GM18505 (cell line): ENCODE measurements at regions not wholly inside any gene's neighbourhood (a gene's known extent, or its start where the extent isn't known, plus 50 kb on each side); places are given as distances from the start of the nearest gene placed in this dataset.

Experiments used
- ATAC-seq: cut with Tn5 transposase; IDR thresholded peaks from one replicate; pipeline ENCODE4 v1.9.1; 2021; ENCODE audit not compliant: unreplicated experiment
- POLR2A ChIP-seq: IDR thresholded peaks from 4 replicates; pipeline ENCODE4 v1.6.1; 2011; ENCODE audit warnings: borderline replicate concordance; ENCODE audit not compliant: insufficient read depth, insufficient read length; ENCODE audit errors: extremely low read depth

DNA sequence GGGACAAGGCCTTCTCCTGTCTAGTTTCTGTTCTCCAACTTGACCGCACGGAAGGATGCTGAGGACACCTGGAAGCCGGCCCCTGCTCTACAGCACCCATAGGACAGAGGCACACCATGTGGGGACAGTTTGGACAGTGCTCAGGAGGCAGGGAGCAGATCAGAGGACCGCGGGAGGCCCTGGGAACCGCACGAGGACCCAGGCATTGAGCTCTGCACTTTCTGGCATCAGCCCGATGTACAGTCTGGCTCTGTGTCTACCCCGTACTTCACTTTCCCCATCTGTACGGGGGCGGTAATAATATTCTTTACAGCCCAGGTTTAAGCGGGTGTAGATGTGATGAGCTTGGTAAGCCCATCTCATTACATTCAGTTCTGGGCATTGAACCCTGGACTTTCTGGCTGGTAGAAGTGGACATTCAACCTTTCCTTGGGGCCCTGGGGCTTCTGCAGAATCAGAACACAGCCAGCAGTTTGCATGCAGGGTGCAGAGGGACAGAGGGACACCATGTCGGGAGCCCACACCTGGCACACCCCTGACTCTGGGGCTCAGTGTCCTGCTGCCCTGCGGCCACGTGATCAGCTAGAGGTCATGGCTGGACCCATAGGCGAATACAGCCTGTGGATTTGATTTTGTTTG, 258.7 kb downstream of the SEC14L1 start:
- no peak for ATAC-seq
- no peak for TF ChIP-seq POLR2A

GRCh38 chr17:77400445-77400870, 259.7 kb downstream of the SEC14L1 start:
- ATAC-seq: no peak
- no peak for TF ChIP-seq POLR2A

DNA sequence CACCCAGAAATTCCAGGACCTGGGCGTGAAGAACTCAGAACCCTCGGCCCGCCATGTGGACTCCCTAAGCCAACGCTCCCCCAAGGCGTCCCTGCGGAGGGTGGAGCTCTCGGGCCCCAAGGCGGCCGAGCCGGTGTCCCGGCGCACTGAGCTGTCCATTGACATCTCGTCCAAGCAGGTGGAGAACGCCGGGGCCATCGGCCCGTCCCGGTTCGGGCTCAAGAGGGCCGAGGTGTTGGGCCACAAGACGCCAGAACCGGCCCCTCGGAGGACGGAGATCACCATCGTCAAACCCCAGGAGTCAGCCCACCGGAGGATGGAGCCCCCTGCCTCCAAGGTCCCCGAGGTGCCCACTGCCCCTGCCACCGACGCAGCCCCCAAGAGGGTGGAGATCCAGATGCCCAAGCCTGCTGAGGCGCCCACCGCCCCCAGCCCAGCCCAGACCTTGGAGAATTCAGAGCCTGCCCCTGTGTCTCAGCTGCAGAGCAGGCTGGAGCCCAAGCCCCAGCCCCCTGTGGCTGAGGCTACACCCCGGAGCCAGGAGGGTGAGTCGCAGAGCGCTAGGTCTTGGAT, 261.5 kb downstream of the SEC14L1 start:
- no peak for TF ChIP-seq POLR2A
- no peak for ATAC-seq

DNA sequence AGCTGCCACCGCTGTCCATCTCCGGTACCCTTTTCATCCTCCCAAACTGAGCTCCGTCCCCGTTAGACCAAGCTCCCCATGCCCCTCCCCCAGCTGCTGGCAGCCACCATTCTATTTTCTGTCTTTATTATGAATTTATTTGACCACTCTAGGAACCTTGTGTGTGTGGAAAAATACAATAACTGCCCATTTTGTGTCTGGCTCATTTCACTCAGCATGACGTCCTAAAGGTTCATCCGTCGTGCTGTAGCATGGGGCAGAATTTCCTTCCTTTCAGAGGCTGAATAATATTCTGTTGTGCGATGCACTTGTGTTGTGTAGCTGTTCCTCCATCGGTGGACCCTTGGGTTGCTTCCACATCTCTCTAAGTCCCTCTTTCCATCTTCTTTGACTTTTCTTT, 263.1 kb downstream of the SEC14L1 start:
- TF ChIP-seq POLR2A: no peak
- no peak for ATAC-seq

DNA sequence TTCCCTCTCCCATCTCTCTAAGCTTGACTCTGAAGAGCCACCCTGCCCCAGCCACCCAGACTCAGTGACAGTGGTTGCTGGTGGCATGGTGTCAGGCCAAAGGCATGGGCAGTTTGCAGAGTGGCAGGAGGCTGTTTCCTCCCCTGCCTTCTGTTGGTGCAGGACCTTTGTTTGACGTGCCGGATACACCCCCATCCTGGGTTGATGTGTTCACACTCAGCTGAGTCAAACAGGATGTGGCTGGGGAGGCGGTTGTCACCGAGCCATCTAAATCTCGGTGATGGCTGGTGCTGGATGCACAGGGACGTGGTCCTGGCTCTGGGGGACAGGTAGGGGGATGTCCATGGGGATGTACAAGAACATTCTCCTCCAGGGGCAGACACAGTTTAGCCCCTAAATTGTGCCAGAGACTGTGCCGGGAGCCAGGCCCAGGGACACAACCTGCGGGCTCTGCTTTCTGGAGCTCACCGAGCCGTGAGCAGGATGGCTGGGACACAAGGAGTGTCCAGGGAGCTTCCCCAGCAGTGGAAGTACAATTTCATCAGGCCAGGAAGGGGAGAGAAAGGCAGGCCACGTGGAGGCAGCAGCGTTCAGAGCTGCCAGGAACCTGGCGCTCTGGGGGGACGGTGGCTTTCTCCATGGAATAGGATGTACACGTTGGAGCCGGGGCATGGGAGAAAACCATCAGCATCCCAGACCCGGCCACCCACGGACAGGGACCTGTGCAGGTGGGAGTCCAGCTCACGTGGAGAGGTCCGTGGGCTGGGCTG, 264.2 kb downstream of the SEC14L1 start:
- ATAC-seq: peak; percentile 46
- TF ChIP-seq POLR2A: peak; percentile 67

DNA sequence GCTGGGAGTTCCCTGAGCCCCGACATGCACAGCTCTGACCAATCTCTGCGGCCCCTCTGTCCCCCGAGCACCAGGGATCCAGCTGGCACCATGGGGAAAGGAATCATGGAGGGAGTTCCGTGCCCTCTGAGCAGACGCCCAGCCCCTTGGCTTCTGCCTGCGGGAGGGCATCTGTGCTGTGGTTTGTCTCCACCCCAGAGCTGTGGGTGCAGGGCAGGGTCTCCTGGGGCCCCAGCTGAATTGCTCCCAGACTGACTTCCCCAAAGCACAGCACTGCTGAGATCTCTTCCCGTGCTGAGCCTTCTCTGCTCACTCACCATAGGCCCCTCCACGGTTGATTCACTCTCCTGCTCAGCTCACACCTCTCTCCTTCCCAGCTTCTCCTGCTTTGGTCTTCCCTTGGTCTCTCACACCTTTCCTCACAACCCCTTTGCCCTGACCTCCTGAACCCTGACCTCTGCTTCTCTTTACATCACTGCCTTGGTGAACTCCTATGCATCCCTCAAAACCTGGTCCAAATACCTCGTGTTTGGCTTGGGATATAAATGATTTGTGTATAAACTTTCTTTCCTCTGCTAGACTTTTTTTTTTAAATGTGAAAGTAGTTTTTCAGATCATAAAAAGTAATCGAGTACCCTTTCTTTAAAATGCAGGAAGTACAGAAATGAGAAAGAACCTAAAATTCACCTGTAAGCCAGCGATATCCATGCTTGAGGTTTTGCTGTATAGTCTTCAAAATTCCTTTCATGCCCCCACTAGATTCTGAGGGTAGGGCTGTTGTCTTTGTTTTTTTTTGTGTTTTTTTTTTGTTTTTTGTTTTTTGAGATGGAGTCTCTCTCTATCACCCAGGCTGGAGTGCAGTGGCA, 265.3 kb downstream of the SEC14L1 start:
- peak; percentile 10 for TF ChIP-seq POLR2A
- no peak for ATAC-seq

DNA sequence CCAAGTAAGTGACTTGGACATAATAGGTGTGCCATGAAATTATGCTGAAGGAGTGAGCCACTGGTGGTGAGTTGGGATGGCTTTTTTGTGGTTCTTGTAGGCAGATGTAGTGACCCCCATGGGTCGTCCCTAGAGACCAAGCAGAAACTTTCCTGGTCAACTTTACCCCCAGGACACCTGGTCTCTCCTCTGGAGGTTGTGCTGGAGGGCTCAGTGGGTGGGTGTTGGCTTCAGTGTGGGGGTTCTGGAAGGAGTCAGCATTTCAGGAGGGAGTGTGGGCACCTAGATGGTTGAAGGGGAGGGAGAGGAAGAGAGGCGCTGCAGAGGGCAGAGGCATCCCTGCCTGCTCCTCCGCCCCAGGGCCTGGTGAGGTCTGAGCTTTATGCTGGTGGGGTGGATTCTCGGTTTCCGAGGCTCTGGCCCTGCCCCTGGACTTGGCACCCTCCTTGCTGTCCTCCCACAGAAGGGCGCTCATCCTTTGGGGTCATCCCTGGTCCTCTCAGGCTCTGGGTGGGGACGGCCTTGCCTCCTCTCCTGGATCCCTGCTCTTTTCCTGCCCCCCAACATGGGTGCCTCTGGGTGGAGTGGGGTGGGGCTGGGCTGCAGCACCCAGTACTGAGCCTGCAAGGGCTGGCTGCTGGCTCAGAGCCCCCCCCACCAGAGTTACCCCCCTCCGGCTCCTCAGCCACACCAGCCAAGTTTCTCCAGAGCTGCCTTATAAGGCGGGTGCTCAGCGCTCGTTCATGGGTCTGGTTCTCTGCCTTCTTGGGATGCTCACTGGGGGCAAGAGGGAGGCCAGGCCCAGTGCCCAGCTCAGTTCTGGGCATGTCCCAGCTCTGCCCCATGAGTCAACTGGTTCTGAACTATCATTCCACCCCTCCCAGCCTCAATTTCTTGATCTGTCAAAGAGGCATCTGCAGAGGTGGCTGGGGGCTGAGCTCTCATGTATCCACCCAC, 266.8 kb downstream of the SEC14L1 start:
- no peak for ATAC-seq

GRCh38 chr17:77408284-77408683, 267.5 kb downstream of the SEC14L1 start:
- no peak for ATAC-seq
- TF ChIP-seq POLR2A: no peak

More for the DNA sequence above, 266.8 kb downstream of the SEC14L1 start:
- no peak for TF ChIP-seq POLR2A

GRCh38 chr17:77409282-77410161, 268.8 kb downstream of the SEC14L1 start:
- no peak for TF ChIP-seq POLR2A

DNA sequence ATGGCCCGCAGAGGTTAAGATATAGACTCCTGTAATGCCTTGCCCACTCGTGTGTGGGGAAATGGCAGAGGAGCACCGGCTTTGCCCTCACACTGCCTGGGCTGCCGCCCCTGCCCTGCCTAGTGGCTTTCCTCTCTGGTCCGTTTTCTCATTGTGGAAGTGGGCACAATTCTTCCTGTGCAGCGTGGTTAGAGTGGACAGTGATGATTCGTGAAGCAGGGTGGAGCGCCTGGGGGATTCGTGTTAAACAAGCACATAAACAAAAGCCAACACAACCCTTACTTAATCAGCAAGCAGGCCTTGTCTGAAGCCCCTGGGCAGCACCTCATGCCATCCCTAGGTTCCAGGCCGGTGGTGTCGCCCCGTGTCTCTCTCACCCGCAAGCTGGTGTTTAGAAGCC, 269.7 kb downstream of the SEC14L1 start:
- ATAC-seq: no peak
- no peak for TF ChIP-seq POLR2A

More at GRCh38 chr17:77409282-77410161, 268.8 kb downstream of the SEC14L1 start:
- no peak for ATAC-seq

GRCh38 chr17:77414811-77415400, 274.1 kb downstream of the SEC14L1 start:
- no peak for TF ChIP-seq POLR2A

More at GRCh38 chr17:77414811-77415400, 274.1 kb downstream of the SEC14L1 start:
- no peak for ATAC-seq
